ENCODE measurements at regions not wholly inside any gene's neighbourhood (a gene's known extent, or its start where the extent isn't known, plus 50 kb on each side); places are given as distances from the start of the nearest gene placed in this dataset.
"Not testable (repeated sequence)": the region's sequence is repeated elsewhere in the genome, so short reads cannot be mapped to it uniquely, and the experiment has no call there.

- H3K4me3 ChIP-seq (ENCODE audit: low read depth, low read length), result no peak overlapping the region
- in situ Hi-C loops (cut with HindIII; ENCODE audit: low pct_ligation_motif_present, low sequenced_read_pairs), result no loop called here
- no peak overlapping the region for H3K27ac ChIP-seq
- no peaks in the 10 kb centered on the region for H3K36me3 ChIP-seq (replicated peaks)
- no peak for DNase-seq
- no peak for TF ChIP-seq CTCF (IDR thresholded peaks at IDR 0.05; ENCODE audit: low read depth, low read length, missing control alignments)
- H3K27me3 ChIP-seq (replicated peaks), result no peaks in the 10 kb centered on the region
These were observed 120.3 kb upstream of the BASP1 start for GRCh38 chr5:17096952-17097695.

GRCh38 chr5:17099946-17100345, 117.5 kb upstream of the BASP1 start:
- Histone ChIP-seq H3K27me3 (replicated peaks) (no peaks in the 10 kb centered on the region), H3K27ac (no peak overlapping the region), H3K36me3 (replicated peaks) (no peaks in the 10 kb centered on the region), H3K4me3 (ENCODE audit: low read depth, low read length) (no peak overlapping the region)
- DNase-seq, result no peak
- in situ Hi-C loops (cut with HindIII; ENCODE audit: low pct_ligation_motif_present, low sequenced_read_pairs), result no loop called here
- TF ChIP-seq CTCF (IDR thresholded peaks at IDR 0.05; ENCODE audit: low read depth, low read length, missing control alignments), result no peak

- Histone ChIP-seq H3K4me3 (ENCODE audit: low read depth, low read length) (no peak overlapping the region), H3K27me3 (replicated peaks) (no peaks in the 10 kb centered on the region), H3K27ac (no peak overlapping the region), H3K36me3 (replicated peaks) (no peaks in the 10 kb centered on the region)
- no peak for DNase-seq
- in situ Hi-C loops (cut with HindIII; ENCODE audit: low pct_ligation_motif_present, low sequenced_read_pairs), result no loop called here
- TF ChIP-seq CTCF (IDR thresholded peaks at IDR 0.05; ENCODE audit: low read depth, low read length, missing control alignments), result no peak
These were observed 114.0 kb upstream of the BASP1 start for GRCh38 chr5:17103461-17103860.

GRCh38 chr5:17105744-17106418, 111.5 kb upstream of the BASP1 start:
- Histone ChIP-seq H3K36me3 (replicated peaks) (no peaks in the 10 kb centered on the region), H3K27ac (no peak overlapping the region), H3K4me3 (ENCODE audit: low read depth, low read length) (no peak overlapping the region), H3K27me3 (replicated peaks) (no peaks in the 10 kb centered on the region)
- TF ChIP-seq CTCF (IDR thresholded peaks at IDR 0.05; ENCODE audit: low read depth, low read length, missing control alignments), result no peak
- in situ Hi-C loops (cut with HindIII; ENCODE audit: low pct_ligation_motif_present, low sequenced_read_pairs), result no loop called here
- peak; percentile 60 for DNase-seq

- in situ Hi-C loops (cut with HindIII; ENCODE audit: low pct_ligation_motif_present, low sequenced_read_pairs), result no loop called here
- Histone ChIP-seq H3K4me3 (ENCODE audit: low read depth, low read length) (no peak overlapping the region), H3K36me3 (replicated peaks) (no peaks in the 10 kb centered on the region), H3K27me3 (replicated peaks) (no peaks in the 10 kb centered on the region), H3K27ac (no peak overlapping the region)
- TF ChIP-seq CTCF (IDR thresholded peaks at IDR 0.05; ENCODE audit: low read depth, low read length, missing control alignments), result no peak
- no peak for DNase-seq
These were observed 110.9 kb upstream of the BASP1 start for GRCh38 chr5:17106521-17106920.

GRCh38 chr5:17112091-17112716, 105.2 kb upstream of the BASP1 start:
- H3K36me3 ChIP-seq (replicated peaks); H3K27me3 ChIP-seq (replicated peaks); DNase-seq; in situ Hi-C loops (cut with HindIII; ENCODE audit: low pct_ligation_motif_present, low sequenced_read_pairs); H3K4me3 ChIP-seq (ENCODE audit: low read depth, low read length): not testable (repeated sequence)
- H3K27ac ChIP-seq, result peak overlapping the region; percentile 97

Measured in brain microvascular endothelial cell (primary cell).